ENCODE measurements at regions not wholly inside any gene's neighbourhood (a gene's known extent, or its start where the extent isn't known, plus 50 kb on each side); places are given as distances from the start of the nearest gene placed in this dataset.

- no peak for ATAC-seq (ENCODE audit: insufficient read depth, low FRiP score)
- H3K27ac ChIP-seq (ENCODE audit: low read depth in 1 of 2, low read length in 1 of 2), result no peak overlapping the region
- no peak for TF ChIP-seq CTCF (IDR thresholded peaks at IDR 0.05; ENCODE audit: control extremely low read depth, extremely low read depth)
- H3K27me3 ChIP-seq (ENCODE audit: control insufficient read depth in 3 of 3, insufficient read depth in 3 of 3, low read length in 2 of 3), result no peaks in the 10 kb centered on the region
- no peaks in the 10 kb centered on the region for H3K36me3 ChIP-seq (ENCODE audit: control insufficient read depth in 4 of 4, insufficient read depth in 4 of 4, low read length in 4 of 4)
- WGBS, 2 donors, result 78 to 91% methylated on average over 3 of the region's 3 CpGs
- H3K4me3 ChIP-seq, result no peak overlapping the region
- DNase-seq, result no peak
- no peak overlapping the region for H3K9ac ChIP-seq (ENCODE audit: insufficient read depth in 1 of 2, low read length in 2 of 2)
- H3K4me1 ChIP-seq (ENCODE audit: control insufficient read depth in 5 of 5, insufficient read depth in 5 of 5, low read length in 5 of 5), result no peaks in the 10 kb centered on the region
- no peaks in the 10 kb centered on the region for H3K9me3 ChIP-seq (ENCODE audit: control insufficient read depth in 4 of 4, insufficient read depth in 3 of 4, low read length in 3 of 4)
These were observed 59.7 kb downstream of the NAA11 start for GRCh38 chr4:79266136-79266535.

DNA sequence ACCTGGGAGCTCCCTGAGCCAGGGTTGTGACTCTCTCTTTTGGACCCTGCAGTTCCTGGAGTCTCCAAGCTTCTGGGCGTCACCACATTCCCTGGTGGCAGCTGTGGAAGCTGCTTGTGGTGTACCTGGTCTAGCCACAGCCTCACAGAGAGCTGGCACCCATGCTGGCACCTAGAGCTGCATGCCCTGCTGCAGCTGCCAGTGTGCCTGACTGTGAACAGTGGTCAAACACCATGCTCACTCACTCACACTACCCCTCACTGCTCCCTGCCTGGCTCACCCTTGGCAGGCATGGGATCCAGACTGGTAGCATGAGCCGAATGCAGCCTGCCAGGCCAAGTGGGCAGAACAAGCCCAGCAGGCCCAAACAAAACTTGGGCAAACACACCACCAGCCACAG lies 66.6 kb downstream of the NAA11 start:
- no peak for ATAC-seq (ENCODE audit: insufficient read depth, low FRiP score)
- DNase-seq, result no peak
- peaks cover 0 to 4% (median 1%) of the 10 kb centered on the region in 4 donors for H3K9me3 ChIP-seq (ENCODE audit: control insufficient read depth in 4 of 4, insufficient read depth in 3 of 4, low read length in 3 of 4)
- H3K4me1 ChIP-seq (ENCODE audit: control insufficient read depth in 5 of 5, insufficient read depth in 5 of 5, low read length in 5 of 5), result no peaks in the 10 kb centered on the region
- 68 to 71% methylated on average over 2 of the region's 2 CpGs for WGBS, 2 donors
- no peaks in the 10 kb centered on the region for H3K36me3 ChIP-seq (ENCODE audit: control insufficient read depth in 4 of 4, insufficient read depth in 4 of 4, low read length in 4 of 4)
- H3K27ac ChIP-seq (ENCODE audit: low read depth in 1 of 2, low read length in 1 of 2), result no peak overlapping the region
- no peak overlapping the region for H3K4me3 ChIP-seq
- no peak for TF ChIP-seq CTCF (IDR thresholded peaks at IDR 0.05; ENCODE audit: control extremely low read depth, extremely low read depth)
- no peaks in the 10 kb centered on the region for H3K27me3 ChIP-seq (ENCODE audit: control insufficient read depth in 3 of 3, insufficient read depth in 3 of 3, low read length in 2 of 3)
- H3K9ac ChIP-seq (ENCODE audit: insufficient read depth in 1 of 2, low read length in 2 of 2), result no peak overlapping the region

DNA sequence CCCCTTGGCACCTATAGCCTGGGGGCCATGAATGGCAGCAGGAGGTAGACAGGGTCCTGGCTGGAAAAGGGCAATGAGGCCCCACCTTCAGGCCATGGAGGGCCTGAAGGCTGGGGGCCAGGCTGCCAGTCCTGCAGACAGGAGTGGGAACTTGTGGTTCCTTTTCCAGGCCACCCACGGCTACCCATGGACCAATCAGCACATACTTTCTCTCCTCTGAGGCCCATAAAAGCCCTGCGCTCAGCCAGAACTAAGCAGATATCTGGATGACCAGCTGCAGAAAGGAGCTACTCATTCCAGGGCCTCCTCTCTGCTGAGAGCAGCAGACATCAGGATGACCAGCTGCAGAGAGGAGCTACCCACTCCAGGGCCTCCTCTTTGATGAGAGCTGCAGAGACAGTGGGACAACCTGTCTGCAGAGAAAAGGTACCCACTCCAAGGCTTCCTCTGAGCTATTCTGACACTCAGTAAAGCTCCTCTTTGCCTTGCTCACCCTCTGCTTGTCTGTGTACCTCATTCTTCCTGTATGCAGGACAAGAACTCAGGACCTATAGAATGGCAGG lies 67.2 kb downstream of the NAA11 start:
- H3K4me3 ChIP-seq, result no peak overlapping the region
- 88 to 94% methylated on average over 2 of the region's 2 CpGs for WGBS, 2 donors
- no peak overlapping the region for H3K9ac ChIP-seq (ENCODE audit: insufficient read depth in 1 of 2, low read length in 2 of 2)
- DNase-seq (no peak), ATAC-seq (ENCODE audit: insufficient read depth, low FRiP score) (no peak)
- H3K27me3 ChIP-seq (ENCODE audit: control insufficient read depth in 3 of 3, insufficient read depth in 3 of 3, low read length in 2 of 3), result no peaks in the 10 kb centered on the region
- peaks cover 0 to 4% (median 1%) of the 10 kb centered on the region in 4 donors for H3K9me3 ChIP-seq (ENCODE audit: control insufficient read depth in 4 of 4, insufficient read depth in 3 of 4, low read length in 3 of 4)
- H3K4me1 ChIP-seq (ENCODE audit: control insufficient read depth in 5 of 5, insufficient read depth in 5 of 5, low read length in 5 of 5), result no peaks in the 10 kb centered on the region
- no peaks in the 10 kb centered on the region for H3K36me3 ChIP-seq (ENCODE audit: control insufficient read depth in 4 of 4, insufficient read depth in 4 of 4, low read length in 4 of 4)
- no peak for TF ChIP-seq CTCF (IDR thresholded peaks at IDR 0.05; ENCODE audit: control extremely low read depth, extremely low read depth)
- H3K27ac ChIP-seq (ENCODE audit: low read depth in 1 of 2, low read length in 1 of 2), result no peak overlapping the region

Data from lung (tissue), 11 donors.